ENCODE measurements at regions not wholly inside any gene's neighbourhood (a gene's known extent, or its start where the extent isn't known, plus 50 kb on each side); places are given as distances from the start of the nearest gene placed in this dataset.

- ATAC-seq (no peak), DNase-seq (ENCODE audit: extremely low read depth in 1 of 4, low spot score in 3 of 4) (no peak), FAIRE-seq (no peak)
- ChIA-PET CTCF (ENCODE audit: low intra/inter-chr PET ratio) (no interaction called here), POLR2A (no interaction called here)
- Histone ChIP-seq H3K27ac (ENCODE audit: extremely low read depth, low read depth, low read length) (no peak overlapping the region), H3K36me3 (ENCODE audit: control insufficient read depth, insufficient read depth, low read length) (no peaks in the 10 kb centered on the region), H3K4me2 (ENCODE audit: insufficient read depth, low read length) (no peak overlapping the region), H3K9me3 (replicated peaks; ENCODE audit: control insufficient read depth, insufficient read depth, low read depth, low read length) (no peaks in the 10 kb centered on the region; the same call in 1 of the 2 replicates), H3K9me1 (ENCODE audit: control insufficient read depth, insufficient read depth, low read length) (no peaks in the 10 kb centered on the region), H3K27me3 (ENCODE audit: control insufficient read depth in 2 of 2, insufficient read depth in 2 of 2, low read length in 2 of 2) (no peaks in the 10 kb centered on the region), H3K9ac (ENCODE audit: insufficient read depth in 1 of 2, low read depth in 2 of 2, low read length in 2 of 2) (no peak overlapping the region), H3K79me2 (ENCODE audit: control insufficient read depth, insufficient read depth, low read length) (no peaks in the 10 kb centered on the region), H3K4me3 (no peak overlapping the region), H4K20me1 (replicated peaks; ENCODE audit: control insufficient read depth, insufficient read depth, low read length) (no peaks in the 10 kb centered on the region), H2AFZ (ENCODE audit: low read depth, low read length) (no peak overlapping the region), H3K4me1 (replicated peaks in 1 of 2; ENCODE audit: control insufficient read depth in 2 of 2, insufficient read depth in 2 of 2, low read length in 2 of 2) (no peaks in the 10 kb centered on the region)
- TF ChIP-seq MCM5 (IDR thresholded peaks at IDR 0.05; ENCODE audit: low read depth): no peak
- TF ChIP-seq ZNF583 (CRISPR knock-in tag; IDR thresholded peaks at IDR 0.05): no peak
- no peak for TF ChIP-seq NONO (IDR thresholded peaks at IDR 0.05; ENCODE audit: low read depth in 2 of 2, low read length in 1 of 2)
- no peak for TF ChIP-seq IRF9 (tag; IDR thresholded peaks at IDR 0.05)
- TF ChIP-seq ZNF785 (CRISPR knock-in tag; IDR thresholded peaks at IDR 0.05): no peak
- TF ChIP-seq MYNN (IDR thresholded peaks at IDR 0.05): no peak
- no peak for TF ChIP-seq MYNN (CRISPR knock-in tag; IDR thresholded peaks at IDR 0.05)
- no peak for TF ChIP-seq ZNF518B (CRISPR knock-in tag; IDR thresholded peaks at IDR 0.05)
- TF ChIP-seq NBN (IDR thresholded peaks at IDR 0.05; ENCODE audit: low read depth): no peak
- no peak for TF ChIP-seq THRA (IDR thresholded peaks at IDR 0.05)
- TF ChIP-seq SREBF1 (IDR thresholded peaks at IDR 0.05; ENCODE audit: borderline replicate concordance, low read depth, low read length): no peak
- no peak for TF ChIP-seq ZBTB26 (CRISPR knock-in tag; IDR thresholded peaks at IDR 0.05)
- intact Hi-C loops (cut with micrococcal nuclease): no loop called here
- in situ Hi-C loops (cut with MboI): no loop called here
- BruUV-seq (replicated peaks): no TSS peak
- 0% methylated on average over 1 of the region's 1 CpG for WGBS (ENCODE audit: insufficient coverage, low coverage, missing lambda C conversion rate)
Observed at GRCh38 chr6:128740951-128741350, 142.0 kb upstream of the LAMA2 start.
